SK-N-SH (cell line): ENCODE measurements at regions not wholly inside any gene's neighbourhood (a gene's known extent, or its start where the extent isn't known, plus 50 kb on each side); places are given as distances from the start of the nearest gene placed in this dataset.

ENCODE experiments used
- CTCF ChIA-PET: fragments of 300-600, 350-600 bp; formaldehyde crosslinking; extraction: SDS; loops from one replicate; lab custom pipeline; 2021; lab: Yijun Ruan, JAX
- POLR2A ChIA-PET: fragments of 350-600 bp; sonication (Branson Sonifier 250); formaldehyde crosslinking; extraction: SDS; loops from one replicate; lab custom pipeline; 2020; ENCODE audit warnings: antibody characterized with exemption, inconsistent platforms; lab: Yijun Ruan, JAX
- DNase-seq: peaks from one replicate; pipeline ENCODE4 v3.0.0; 2012
- H2AFZ ChIP-seq: fragments of 200-600 bp; sonication (generic); 2 replicates; pipeline ENCODE4 v1.8.1; 2016; ENCODE audit warnings: antibody characterized with exemption, mild to moderate bottlenecking, low read depth
- H3F3A ChIP-seq: fragments of 200-600 bp; sonication (generic); replicated peaks from 2 replicates; pipeline ENCODE3; 2016; ENCODE audit warnings: antibody characterized with exemption, mild to moderate bottlenecking; ENCODE audit not compliant: insufficient read depth
- H3K27ac ChIP-seq, 2 experiments: fragments of 200-500 bp in 1 of 2; fragments of 200-600 bp in 1 of 2; sonication (Bioruptor generic) in 1 of 2; sonication (generic), shearing (Covaris generic) in 1 of 2; 2 replicates each; pipeline versions ENCODE4 v1.5.1 to v1.6.1; 2014 to 2016; ENCODE audit warnings: low read depth in 2 of 2, inconsistent platforms in 1 of 2, low read length in 1 of 2, mild to moderate bottlenecking in 1 of 2, mixed read lengths in 1 of 2
- H3K27me3 ChIP-seq: fragments of 200-600 bp; sonication (generic), shearing (Covaris generic); 2 replicates; pipeline ENCODE4 v1.6.1; 2016; ENCODE audit warnings: mixed run types; ENCODE audit not compliant: insufficient read depth
- H3K36me3 ChIP-seq, 2 experiments: fragments of 200-500 bp in 1 of 2; fragments of 200-600 bp in 1 of 2; sonication (Bioruptor generic) in 1 of 2; sonication (generic) in 1 of 2; replicated peaks in 1 of 2; 2 replicates each; pipeline versions ENCODE3 to v1.5.1; 2014 to 2016; ENCODE audit warnings: low read length in 1 of 2, mild to moderate bottlenecking in 1 of 2; ENCODE audit not compliant: insufficient read depth in 2 of 2, control insufficient read depth in 1 of 2
- H3K4me1 ChIP-seq, 2 experiments: fragments of 200-500 bp in 1 of 2; fragments of 200-600 bp in 1 of 2; sonication (Bioruptor generic) in 1 of 2; sonication (generic), shearing (Covaris generic) in 1 of 2; 2 replicates each; pipeline versions ENCODE4 v1.5.1 to v1.6.1; 2014 to 2016; ENCODE audit warnings: low read depth in 1 of 2, low read length in 1 of 2, mixed run types in 1 of 2; ENCODE audit not compliant: insufficient read depth in 2 of 2, control insufficient read depth in 1 of 2
- H3K4me2 ChIP-seq: fragments of 200-600 bp; sonication (generic), shearing (Covaris generic); 2 replicates; pipeline ENCODE4 v1.6.1; 2017; ENCODE audit warnings: mixed run types
- H3K4me3 ChIP-seq, 2 experiments: fragments of 200-500 bp in 1 of 2; fragments of 200-600 bp in 1 of 2; sonication (Bioruptor generic) in 1 of 2; sonication (generic), shearing (Covaris generic) in 1 of 2; 2 replicates each; pipeline versions ENCODE4 v1.5.1 to v1.8.1; 2014 to 2016; ENCODE audit warnings: low read depth in 2 of 2, inconsistent platforms in 1 of 2, low read length in 1 of 2, mild to moderate bottlenecking in 1 of 2, mixed read lengths in 1 of 2, moderate library complexity in 1 of 2
- H3K79me2 ChIP-seq: fragments of 200-600 bp; sonication (generic); 2 replicates; pipeline ENCODE4 v1.8.1; 2017; ENCODE audit warnings: mild to moderate bottlenecking; ENCODE audit not compliant: insufficient read depth
- H3K9ac ChIP-seq: fragments of 200-600 bp; sonication (generic); 2 replicates; pipeline ENCODE4 v1.6.1; 2017; ENCODE audit warnings: mixed run types
- H3K9me2 ChIP-seq: fragments of 200-600 bp; sonication (generic); 2 replicates; pipeline ENCODE4 v1.6.1; 2017; ENCODE audit warnings: mixed run types
- H3K9me3 ChIP-seq: fragments of 200-600 bp; sonication (generic); 2 replicates; pipeline ENCODE4 v1.6.1; 2017; ENCODE audit warnings: mixed run types, mild to moderate bottlenecking, moderate library complexity
- H4K20me1 ChIP-seq: fragments of 200-600 bp; sonication (generic); 2 replicates; pipeline ENCODE4 v1.6.1; 2017; ENCODE audit warnings: mild to moderate bottlenecking, mixed run types; ENCODE audit not compliant: insufficient read depth
- CHD2 ChIP-seq: fragments of 150-350 bp; IDR thresholded peaks from 2 replicates; pipeline ENCODE4 v1.6.1; 2018; ENCODE audit warnings: low read length; ENCODE audit not compliant: partially characterized antibody
- EP300 ChIP-seq, 2 experiments: IDR thresholded peaks; 2 replicates each; pipeline versions ENCODE4 v1.4.0 to v1.6.1; 2012; ENCODE audit warnings: borderline replicate concordance in 1 of 2, low read depth in 1 of 2, low read length in 1 of 2
- FOSL2 ChIP-seq: IDR thresholded peaks from 2 replicates; pipeline ENCODE4 v1.4.0; 2012; ENCODE audit warnings: low read depth, mild to moderate bottlenecking, moderate library complexity, borderline replicate concordance
- FOXM1 ChIP-seq: IDR thresholded peaks from 2 replicates; pipeline ENCODE4 v1.4.0; 2012; ENCODE audit warnings: low read depth, mild to moderate bottlenecking
- MEF2A ChIP-seq: IDR thresholded peaks from 2 replicates; pipeline ENCODE4 v1.4.0; 2012; ENCODE audit warnings: low read depth, borderline replicate concordance
- MXI1 ChIP-seq: IDR thresholded peaks from 2 replicates; pipeline ENCODE4 v1.6.1; 2012; ENCODE audit warnings: mild to moderate bottlenecking, low read depth, low read length, improper control_type of control experiment
- RCOR1 ChIP-seq: fragments of 150-350 bp; IDR thresholded peaks from 2 replicates; pipeline ENCODE4 v1.6.1; 2017; ENCODE audit warnings: antibody characterized with exemption, low read length
- RFX5 ChIP-seq: IDR thresholded peaks from 2 replicates; pipeline ENCODE4 v1.6.1; 2012; ENCODE audit warnings: mild to moderate bottlenecking, improper control_type of control experiment, low read length
- SIN3A ChIP-seq: IDR thresholded peaks from 2 replicates; pipeline ENCODE4 v1.6.1; 2012; ENCODE audit warnings: low read depth, mild to moderate bottlenecking, low read length, moderate library complexity, borderline replicate concordance
- TAF1 ChIP-seq: IDR thresholded peaks from 2 replicates; pipeline ENCODE4 v1.6.1; 2012; ENCODE audit warnings: low read depth, mild to moderate bottlenecking, low read length, moderate library complexity, borderline replicate concordance
- TCF12 ChIP-seq: IDR thresholded peaks from 2 replicates; pipeline ENCODE4 v1.4.0; 2012
- TEAD4 ChIP-seq: IDR thresholded peaks from 2 replicates; pipeline ENCODE4 v1.4.0; 2012; ENCODE audit warnings: mild to moderate bottlenecking, borderline replicate concordance; ENCODE audit not compliant: insufficient read depth
- YY1 ChIP-seq: IDR thresholded peaks from 2 replicates; pipeline ENCODE4 v1.4.0; 2012; ENCODE audit warnings: low read depth, mild to moderate bottlenecking
- TF ChIP-seq, protein P1 (sequence below): fragments of 200-600 bp; sonication (generic); IDR thresholded peaks from 2 replicates; pipeline ENCODE4 v1.6.1; 2017; ENCODE audit warnings: antibody characterized with exemption, mild to moderate bottlenecking, moderate library complexity
- TF ChIP-seq, protein P2 (sequence below): IDR thresholded peaks from 2 replicates; pipeline ENCODE4; 2012
- TF ChIP-seq, protein P3 (sequence below): fragments of 150-350 bp; IDR thresholded peaks from 2 replicates; pipeline ENCODE4 v1.6.1; 2017; ENCODE audit warnings: antibody characterized with exemption, low read length, low read depth, borderline replicate concordance

DNA sequence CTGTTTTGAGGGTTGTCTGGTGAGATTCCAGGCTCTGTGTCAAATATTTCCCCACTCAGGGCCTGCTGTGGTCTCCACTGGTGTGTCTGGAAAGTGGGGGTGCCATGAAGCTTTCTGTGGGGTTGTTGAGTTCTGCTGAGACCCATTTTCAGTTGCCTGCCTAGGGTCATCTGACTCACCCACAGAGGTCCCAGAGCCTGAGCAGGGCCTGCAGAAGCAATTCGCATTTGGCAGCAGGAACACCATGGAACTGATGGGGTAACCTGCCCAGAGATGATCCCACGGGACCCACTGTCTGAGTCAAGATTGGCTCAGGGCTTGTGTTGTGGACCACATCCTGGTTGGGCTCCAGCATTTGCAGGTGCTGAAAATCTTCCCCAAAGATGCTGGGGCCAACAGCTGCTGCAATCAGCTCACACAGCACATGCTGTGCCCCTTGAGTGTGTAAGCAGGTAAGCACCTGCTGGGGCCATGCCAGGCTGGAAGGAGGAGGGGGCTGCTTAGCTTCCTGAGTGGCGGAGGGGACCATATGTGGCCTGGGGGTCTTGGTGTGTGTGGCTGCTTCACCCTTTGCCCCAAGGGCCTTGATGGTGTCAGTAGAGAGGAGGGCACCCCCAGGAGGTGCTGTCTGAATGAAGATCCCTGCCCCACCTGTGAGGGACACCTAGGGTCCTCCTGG lies 1726.1 kb downstream of the TP53TG3F start (continued):
- TF ChIP-seq, protein P1, sequence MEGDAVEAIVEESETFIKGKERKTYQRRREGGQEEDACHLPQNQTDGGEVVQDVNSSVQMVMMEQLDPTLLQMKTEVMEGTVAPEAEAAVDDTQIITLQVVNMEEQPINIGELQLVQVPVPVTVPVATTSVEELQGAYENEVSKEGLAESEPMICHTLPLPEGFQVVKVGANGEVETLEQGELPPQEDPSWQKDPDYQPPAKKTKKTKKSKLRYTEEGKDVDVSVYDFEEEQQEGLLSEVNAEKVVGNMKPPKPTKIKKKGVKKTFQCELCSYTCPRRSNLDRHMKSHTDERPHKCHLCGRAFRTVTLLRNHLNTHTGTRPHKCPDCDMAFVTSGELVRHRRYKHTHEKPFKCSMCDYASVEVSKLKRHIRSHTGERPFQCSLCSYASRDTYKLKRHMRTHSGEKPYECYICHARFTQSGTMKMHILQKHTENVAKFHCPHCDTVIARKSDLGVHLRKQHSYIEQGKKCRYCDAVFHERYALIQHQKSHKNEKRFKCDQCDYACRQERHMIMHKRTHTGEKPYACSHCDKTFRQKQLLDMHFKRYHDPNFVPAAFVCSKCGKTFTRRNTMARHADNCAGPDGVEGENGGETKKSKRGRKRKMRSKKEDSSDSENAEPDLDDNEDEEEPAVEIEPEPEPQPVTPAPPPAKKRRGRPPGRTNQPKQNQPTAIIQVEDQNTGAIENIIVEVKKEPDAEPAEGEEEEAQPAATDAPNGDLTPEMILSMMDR: no peak
- TF ChIP-seq MEF2A (no peak), TCF12 (no peak), TAF1 (no peak)

DNA sequence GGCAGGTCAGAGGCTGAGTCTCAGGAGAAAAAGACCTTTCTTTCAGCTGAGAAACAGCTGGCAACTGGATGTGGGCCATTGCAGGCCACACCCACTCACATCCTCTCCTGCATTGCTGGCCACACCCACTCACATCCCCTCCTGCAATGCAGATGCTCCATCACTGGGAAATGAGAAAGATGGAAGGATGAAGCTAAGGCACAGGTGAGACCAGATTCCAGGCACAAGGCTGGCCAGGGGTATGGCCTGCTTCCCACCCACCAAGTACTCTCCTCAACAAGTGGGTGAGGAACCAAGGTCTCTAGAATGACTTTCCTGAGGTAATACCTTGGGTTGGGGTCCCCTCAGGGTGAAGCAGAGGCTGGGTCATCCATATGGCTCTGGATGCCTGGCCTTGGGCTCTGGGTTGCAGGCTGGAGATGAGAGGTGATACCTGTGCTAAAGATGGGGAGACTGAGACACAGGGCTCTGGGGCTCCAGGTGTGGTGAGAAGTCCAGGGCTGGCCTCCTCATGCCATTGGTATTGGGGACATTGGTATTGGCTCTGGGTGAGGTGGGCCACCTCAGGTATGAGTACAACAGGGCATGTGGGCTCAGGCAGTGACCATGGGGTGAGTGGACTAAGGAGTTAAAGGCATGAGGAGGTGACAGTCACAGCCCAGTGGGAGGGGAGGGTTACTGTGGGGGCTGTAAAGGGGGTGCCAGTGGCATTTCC lies 1726.8 kb downstream of the TP53TG3F start:
- POLR2A ChIA-PET: no interaction called here
- Histone ChIP-seq H2AFZ (no peak overlapping the region), H3K4me2 (no peak overlapping the region)

More for the DNA sequence above, 1726.8 kb downstream of the TP53TG3F start:
- TF ChIP-seq, protein P2, sequence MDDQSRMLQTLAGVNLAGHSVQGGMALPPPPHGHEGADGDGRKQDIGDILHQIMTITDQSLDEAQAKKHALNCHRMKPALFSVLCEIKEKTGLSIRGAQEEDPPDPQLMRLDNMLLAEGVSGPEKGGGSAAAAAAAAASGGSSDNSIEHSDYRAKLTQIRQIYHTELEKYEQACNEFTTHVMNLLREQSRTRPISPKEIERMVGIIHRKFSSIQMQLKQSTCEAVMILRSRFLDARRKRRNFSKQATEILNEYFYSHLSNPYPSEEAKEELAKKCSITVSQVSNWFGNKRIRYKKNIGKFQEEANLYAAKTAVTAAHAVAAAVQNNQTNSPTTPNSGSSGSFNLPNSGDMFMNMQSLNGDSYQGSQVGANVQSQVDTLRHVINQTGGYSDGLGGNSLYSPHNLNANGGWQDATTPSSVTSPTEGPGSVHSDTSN: no peak
- TF ChIP-seq SIN3A (no peak), EP300 (IDR thresholded peaks at IDR 0.05; ENCODE audit: borderline replicate concordance in 1 of 2, low read depth in 1 of 2, low read length in 1 of 2) (no peak), RCOR1 (no peak), MXI1 (no peak), FOXM1 (no peak), FOSL2 (no peak), TEAD4 (no peak), CHD2 (no peak), RFX5 (no peak), YY1 (no peak)
- TF ChIP-seq, protein P3, sequence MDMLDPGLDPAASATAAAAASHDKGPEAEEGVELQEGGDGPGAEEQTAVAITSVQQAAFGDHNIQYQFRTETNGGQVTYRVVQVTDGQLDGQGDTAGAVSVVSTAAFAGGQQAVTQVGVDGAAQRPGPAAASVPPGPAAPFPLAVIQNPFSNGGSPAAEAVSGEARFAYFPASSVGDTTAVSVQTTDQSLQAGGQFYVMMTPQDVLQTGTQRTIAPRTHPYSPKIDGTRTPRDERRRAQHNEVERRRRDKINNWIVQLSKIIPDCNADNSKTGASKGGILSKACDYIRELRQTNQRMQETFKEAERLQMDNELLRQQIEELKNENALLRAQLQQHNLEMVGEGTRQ: no peak
- TF ChIP-seq, protein P1: no peak
- Histone ChIP-seq H3K27me3 (no peaks in the 10 kb centered on the region), H3F3A (no peaks in the 10 kb centered on the region), H3K36me3 (no peaks in the 10 kb centered on the region), H3K9ac (no peak overlapping the region), H3K27ac (no peak overlapping the region), H3K9me3 (no peaks in the 10 kb centered on the region), H3K4me1 (no peaks in the 10 kb centered on the region), H3K9me2 (no peaks in the 10 kb centered on the region), H4K20me1 (no peaks in the 10 kb centered on the region), H3K4me3 (no peak overlapping the region), H3K79me2 (no peaks in the 10 kb centered on the region)
- CTCF ChIA-PET: no interaction called here
- no peak for DNase-seq
